NB4 (cell line): ENCODE measurements at regions not wholly inside any gene's neighbourhood (a gene's known extent, or its start where the extent isn't known, plus 50 kb on each side); places are given as distances from the start of the nearest gene placed in this dataset.

Experiments used
- MYC ChIP-seq: IDR thresholded peaks from 2 replicates; pipeline ENCODE4 v1.6.1; 2011; ENCODE audit warnings: low read depth, low read length
- TF ChIP-seq, protein P1 (sequence below): IDR thresholded peaks from one replicate; pipeline ENCODE4 v1.5.1; 2012; ENCODE audit warnings: low read depth, low read length

DNA sequence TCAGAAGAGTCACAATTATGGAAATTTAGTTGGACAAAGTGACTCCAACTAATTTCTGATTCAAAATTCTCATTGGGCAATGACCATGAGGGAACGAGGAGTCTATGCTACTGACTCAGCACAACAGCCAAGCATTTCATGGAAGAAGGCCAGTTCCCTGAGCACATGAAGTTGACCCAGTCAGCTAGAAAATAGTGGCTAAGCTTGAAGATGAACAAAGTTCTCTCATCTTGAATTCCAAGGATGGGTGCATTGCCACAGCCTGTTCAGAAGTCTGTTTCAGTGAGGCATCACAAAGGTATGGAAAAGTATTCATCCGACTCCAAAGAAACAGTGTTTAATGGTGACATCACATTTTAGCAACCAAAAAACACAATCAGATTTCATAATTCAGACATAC is 676.9 kb downstream of the HACE1 start:
- no peak for TF ChIP-seq MYC
- TF ChIP-seq, protein P1, sequence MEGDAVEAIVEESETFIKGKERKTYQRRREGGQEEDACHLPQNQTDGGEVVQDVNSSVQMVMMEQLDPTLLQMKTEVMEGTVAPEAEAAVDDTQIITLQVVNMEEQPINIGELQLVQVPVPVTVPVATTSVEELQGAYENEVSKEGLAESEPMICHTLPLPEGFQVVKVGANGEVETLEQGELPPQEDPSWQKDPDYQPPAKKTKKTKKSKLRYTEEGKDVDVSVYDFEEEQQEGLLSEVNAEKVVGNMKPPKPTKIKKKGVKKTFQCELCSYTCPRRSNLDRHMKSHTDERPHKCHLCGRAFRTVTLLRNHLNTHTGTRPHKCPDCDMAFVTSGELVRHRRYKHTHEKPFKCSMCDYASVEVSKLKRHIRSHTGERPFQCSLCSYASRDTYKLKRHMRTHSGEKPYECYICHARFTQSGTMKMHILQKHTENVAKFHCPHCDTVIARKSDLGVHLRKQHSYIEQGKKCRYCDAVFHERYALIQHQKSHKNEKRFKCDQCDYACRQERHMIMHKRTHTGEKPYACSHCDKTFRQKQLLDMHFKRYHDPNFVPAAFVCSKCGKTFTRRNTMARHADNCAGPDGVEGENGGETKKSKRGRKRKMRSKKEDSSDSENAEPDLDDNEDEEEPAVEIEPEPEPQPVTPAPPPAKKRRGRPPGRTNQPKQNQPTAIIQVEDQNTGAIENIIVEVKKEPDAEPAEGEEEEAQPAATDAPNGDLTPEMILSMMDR, result no peak
